DOHH2 (cell line): ENCODE measurements at regions not wholly inside any gene's neighbourhood (a gene's known extent, or its start where the extent isn't known, plus 50 kb on each side); places are given as distances from the start of the nearest gene placed in this dataset.

Experiments
- EZH2phosphoT487 ChIP-seq: fragments of 200-600 bp; sonication (generic); IDR thresholded peaks from 2 replicates; pipeline ENCODE4 v1.6.1; 2017; ENCODE audit warnings: borderline replicate concordance, mild to moderate bottlenecking, antibody characterized with exemption, low read length, moderate library complexity, mixed read lengths
- TF ChIP-seq, protein P1 (sequence below): fragments of 200-600 bp; sonication (generic); IDR thresholded peaks from one replicate; pipeline ENCODE4 v1.5.1; 2014; ENCODE audit warnings: antibody characterized with exemption, mild to moderate bottlenecking, low read depth, low read length; ENCODE audit not compliant: poor library complexity, severe bottlenecking

DNA sequence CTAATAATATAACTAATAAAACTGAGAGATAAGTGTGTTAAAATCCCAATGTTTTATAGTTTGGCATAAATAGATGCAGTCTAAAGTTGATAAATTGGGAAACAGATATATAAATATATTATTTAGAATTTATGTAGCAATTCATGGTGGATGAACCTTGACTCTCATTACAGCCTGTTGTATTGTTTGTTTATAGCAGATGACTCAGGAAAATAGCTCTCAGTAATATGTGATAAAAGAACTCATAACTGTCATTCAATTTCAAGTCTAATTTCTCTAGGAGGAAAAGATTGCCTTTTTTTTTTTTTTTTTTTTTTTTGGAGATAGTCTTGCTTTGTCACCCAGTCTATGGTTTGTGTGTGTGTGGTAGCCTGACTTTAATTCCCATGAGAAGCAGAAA is 603.2 kb upstream of the PKN2 start:
- TF ChIP-seq, protein P1, sequence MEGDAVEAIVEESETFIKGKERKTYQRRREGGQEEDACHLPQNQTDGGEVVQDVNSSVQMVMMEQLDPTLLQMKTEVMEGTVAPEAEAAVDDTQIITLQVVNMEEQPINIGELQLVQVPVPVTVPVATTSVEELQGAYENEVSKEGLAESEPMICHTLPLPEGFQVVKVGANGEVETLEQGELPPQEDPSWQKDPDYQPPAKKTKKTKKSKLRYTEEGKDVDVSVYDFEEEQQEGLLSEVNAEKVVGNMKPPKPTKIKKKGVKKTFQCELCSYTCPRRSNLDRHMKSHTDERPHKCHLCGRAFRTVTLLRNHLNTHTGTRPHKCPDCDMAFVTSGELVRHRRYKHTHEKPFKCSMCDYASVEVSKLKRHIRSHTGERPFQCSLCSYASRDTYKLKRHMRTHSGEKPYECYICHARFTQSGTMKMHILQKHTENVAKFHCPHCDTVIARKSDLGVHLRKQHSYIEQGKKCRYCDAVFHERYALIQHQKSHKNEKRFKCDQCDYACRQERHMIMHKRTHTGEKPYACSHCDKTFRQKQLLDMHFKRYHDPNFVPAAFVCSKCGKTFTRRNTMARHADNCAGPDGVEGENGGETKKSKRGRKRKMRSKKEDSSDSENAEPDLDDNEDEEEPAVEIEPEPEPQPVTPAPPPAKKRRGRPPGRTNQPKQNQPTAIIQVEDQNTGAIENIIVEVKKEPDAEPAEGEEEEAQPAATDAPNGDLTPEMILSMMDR, result no peak
- TF ChIP-seq EZH2phosphoT487, result no peak
